HG02588 (cell line): ENCODE measurements at regions not wholly inside any gene's neighbourhood (a gene's known extent, or its start where the extent isn't known, plus 50 kb on each side); places are given as distances from the start of the nearest gene placed in this dataset.
"Not testable (repeated sequence)": the region's sequence is repeated elsewhere in the genome, so short reads cannot be mapped to it uniquely, and the experiment has no call there.

Experiments used
- ATAC-seq: cut with Tn5 transposase; IDR thresholded peaks from one replicate; pipeline ENCODE4 v1.9.1; 2021; ENCODE audit warnings: mild to moderate bottlenecking, moderate library complexity; ENCODE audit not compliant: unreplicated experiment

GRCh38 chr13:65111223-65111622 is 2118.9 kb downstream of the PCDH9 start:
- no peak for ATAC-seq

- ATAC-seq: not testable (repeated sequence)
Observed at GRCh38 chr13:65104436-65104835, 2125.7 kb downstream of the PCDH9 start.

- ATAC-seq: no peak
Observed at GRCh38 chr13:65103351-65103750, 2126.8 kb downstream of the PCDH9 start.

- no peak for ATAC-seq
Observed at GRCh38 chr13:65095161-65096082, 2134.7 kb downstream of the PCDH9 start.

GRCh38 chr13:65093357-65093756 is 2136.8 kb downstream of the PCDH9 start:
- ATAC-seq: no peak

GRCh38 chr13:65091031-65091430 is 2139.1 kb downstream of the PCDH9 start:
- ATAC-seq: no peak

- no peak for ATAC-seq
Observed at GRCh38 chr13:65090186-65090585, 2139.9 kb downstream of the PCDH9 start.

GRCh38 chr13:65088906-65089305 is 2141.2 kb downstream of the PCDH9 start:
- ATAC-seq: no peak

GRCh38 chr13:65085977-65086376 is 2144.2 kb downstream of the PCDH9 start:
- ATAC-seq: no peak

- ATAC-seq: no peak
Observed at GRCh38 chr13:65074248-65074647, 2155.9 kb downstream of the PCDH9 start.

- no peak for ATAC-seq
Observed at GRCh38 chr13:65064967-65065366, 2165.2 kb downstream of the PCDH9 start.

- no peak for ATAC-seq
Observed at GRCh38 chr13:65063753-65064152, 2166.4 kb downstream of the PCDH9 start.

GRCh38 chr13:65057986-65058385 is 2172.2 kb downstream of the PCDH9 start:
- no peak for ATAC-seq

GRCh38 chr13:65054277-65054676 is 2175.9 kb downstream of the PCDH9 start:
- no peak for ATAC-seq

GRCh38 chr13:65036999-65037398 is 2193.1 kb downstream of the PCDH9 start:
- no peak for ATAC-seq

- ATAC-seq: no peak
Observed at GRCh38 chr13:65035302-65035701, 2194.8 kb downstream of the PCDH9 start.

GRCh38 chr13:65034266-65034665 is 2195.9 kb downstream of the PCDH9 start:
- no peak for ATAC-seq

GRCh38 chr13:65032825-65033224 is 2197.3 kb downstream of the PCDH9 start:
- no peak for ATAC-seq

- ATAC-seq: no peak
Observed at GRCh38 chr13:65028101-65028500, 2202.0 kb downstream of the PCDH9 start.

- no peak for ATAC-seq
Observed at GRCh38 chr13:65026505-65026904, 2203.6 kb downstream of the PCDH9 start.

- ATAC-seq: no peak
Observed at GRCh38 chr13:65011378-65011777, 2218.8 kb downstream of the PCDH9 start.

- no peak for ATAC-seq
Observed at GRCh38 chr13:64997438-64997837, 2232.7 kb downstream of the PCDH9 start.
